ENCODE measurements at regions not wholly inside any gene's neighbourhood (a gene's known extent, or its start where the extent isn't known, plus 50 kb on each side); places are given as distances from the start of the nearest gene placed in this dataset.

DNA sequence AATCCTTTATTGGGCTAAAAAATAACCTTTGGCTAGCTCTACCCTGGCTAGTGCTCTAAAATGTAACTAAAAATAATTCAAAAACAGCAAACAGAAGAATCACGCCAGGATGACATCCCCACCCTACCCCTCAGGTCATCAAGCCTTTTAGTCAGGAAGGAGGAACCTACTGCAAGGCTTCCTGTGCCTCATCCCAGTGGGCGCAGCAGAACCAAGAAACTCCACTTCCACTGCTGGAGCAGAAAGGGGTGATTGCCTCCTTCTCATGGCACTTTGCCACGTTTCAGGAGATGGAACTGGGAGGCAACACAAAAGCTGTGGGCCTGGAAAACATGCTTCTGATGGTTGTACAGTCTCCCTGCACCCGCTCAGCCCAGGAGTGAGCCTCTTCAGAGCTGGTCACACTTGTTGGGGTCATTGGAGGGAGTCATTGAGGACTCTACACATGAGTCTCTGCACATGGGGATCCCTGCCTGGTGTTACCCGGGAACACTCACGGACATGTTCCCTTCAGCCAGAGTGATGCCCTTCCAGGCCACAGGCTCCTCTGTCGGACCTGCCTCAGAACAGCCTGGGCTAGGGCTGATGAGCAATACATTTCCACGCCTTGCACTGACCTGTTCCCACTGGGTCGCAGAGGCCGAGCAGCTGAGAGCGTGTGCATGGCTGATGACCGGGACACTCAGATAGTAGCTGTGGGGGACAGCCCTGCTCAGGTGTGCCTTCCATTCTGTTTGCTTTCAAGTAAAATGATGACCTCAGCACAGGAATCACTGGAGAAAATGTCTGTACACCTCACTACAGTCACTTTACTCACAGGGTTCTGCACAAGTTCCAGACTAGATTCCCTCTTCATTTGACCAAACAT is 355.3 kb downstream of the FGFR2 start:
- Histone ChIP-seq H3K9me3 (ENCODE audit: control insufficient read depth in 1 of 2, insufficient read depth in 1 of 2, low read depth in 1 of 2, low read length in 2 of 2) (no peaks in the 10 kb centered on the region), H3K4me1 (ENCODE audit: control insufficient read depth in 1 of 2, insufficient read depth in 2 of 2, low read length in 2 of 2) (peaks cover 0 to 8% of the 10 kb centered on the region in 2 experiments; a peak in 1 of 4 replicates), H3K9me2 (ENCODE audit: insufficient read depth) (no peaks in the 10 kb centered on the region), H3K36me3 (ENCODE audit: control insufficient read depth in 1 of 2, insufficient read depth in 2 of 2, low read length in 2 of 2) (no peaks in the 10 kb centered on the region), H3K4me2 (ENCODE audit: low read length) (no peak overlapping the region), H2AFZ (ENCODE audit: low read depth, low read length, poor library complexity, severe bottlenecking) (no peak overlapping the region), H4K20me1 (ENCODE audit: insufficient read depth) (no peaks in the 10 kb centered on the region), H3K9ac (ENCODE audit: low read length) (no peak overlapping the region), H3K27me3 (ENCODE audit: insufficient read depth, low read length) (no peaks in the 10 kb centered on the region; the same call in 1 of the 2 replicates), H3K27ac (ENCODE audit: low read depth, low read length) (no peak overlapping the region), H3K79me2 (ENCODE audit: insufficient read depth, low read length) (no peaks in the 10 kb centered on the region), H3K4me3 (replicated peaks in 1 of 2; ENCODE audit: low read depth in 1 of 2, low read length in 2 of 2) (no peak overlapping the region)
- ATAC-seq, result no peak
- ChIA-PET CTCF (no interaction called here), POLR2A (no interaction called here), RAD21 (ENCODE audit: low non-redundant PET in 1 of 2, low total read pairs in 2 of 2, uncharacterized antibody in 2 of 2, unreplicated experiment in 2 of 2) (no interaction called here)
- no peak for DNase-seq (ENCODE audit: low read depth, low spot score)
- intact Hi-C loops (cut with micrococcal nuclease), result no loop called here
- no TSS peak for BruUV-seq (replicated peaks)
- no peak for TF ChIP-seq EZH2 (IDR thresholded peaks at IDR 0.05)
- TF ChIP-seq CEBPB (IDR thresholded peaks at IDR 0.05; ENCODE audit: low read depth), result no peak
- TF ChIP-seq JUND (IDR thresholded peaks at IDR 0.05), result no peak
- no peak for TF ChIP-seq CBX3 (IDR thresholded peaks at IDR 0.05; ENCODE audit: low read depth)
- TF ChIP-seq, protein P1, sequence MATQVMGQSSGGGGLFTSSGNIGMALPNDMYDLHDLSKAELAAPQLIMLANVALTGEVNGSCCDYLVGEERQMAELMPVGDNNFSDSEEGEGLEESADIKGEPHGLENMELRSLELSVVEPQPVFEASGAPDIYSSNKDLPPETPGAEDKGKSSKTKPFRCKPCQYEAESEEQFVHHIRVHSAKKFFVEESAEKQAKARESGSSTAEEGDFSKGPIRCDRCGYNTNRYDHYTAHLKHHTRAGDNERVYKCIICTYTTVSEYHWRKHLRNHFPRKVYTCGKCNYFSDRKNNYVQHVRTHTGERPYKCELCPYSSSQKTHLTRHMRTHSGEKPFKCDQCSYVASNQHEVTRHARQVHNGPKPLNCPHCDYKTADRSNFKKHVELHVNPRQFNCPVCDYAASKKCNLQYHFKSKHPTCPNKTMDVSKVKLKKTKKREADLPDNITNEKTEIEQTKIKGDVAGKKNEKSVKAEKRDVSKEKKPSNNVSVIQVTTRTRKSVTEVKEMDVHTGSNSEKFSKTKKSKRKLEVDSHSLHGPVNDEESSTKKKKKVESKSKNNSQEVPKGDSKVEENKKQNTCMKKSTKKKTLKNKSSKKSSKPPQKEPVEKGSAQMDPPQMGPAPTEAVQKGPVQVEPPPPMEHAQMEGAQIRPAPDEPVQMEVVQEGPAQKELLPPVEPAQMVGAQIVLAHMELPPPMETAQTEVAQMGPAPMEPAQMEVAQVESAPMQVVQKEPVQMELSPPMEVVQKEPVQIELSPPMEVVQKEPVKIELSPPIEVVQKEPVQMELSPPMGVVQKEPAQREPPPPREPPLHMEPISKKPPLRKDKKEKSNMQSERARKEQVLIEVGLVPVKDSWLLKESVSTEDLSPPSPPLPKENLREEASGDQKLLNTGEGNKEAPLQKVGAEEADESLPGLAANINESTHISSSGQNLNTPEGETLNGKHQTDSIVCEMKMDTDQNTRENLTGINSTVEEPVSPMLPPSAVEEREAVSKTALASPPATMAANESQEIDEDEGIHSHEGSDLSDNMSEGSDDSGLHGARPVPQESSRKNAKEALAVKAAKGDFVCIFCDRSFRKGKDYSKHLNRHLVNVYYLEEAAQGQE (IDR thresholded peaks at IDR 0.05; ENCODE audit: low read depth), result no peak
- TF ChIP-seq, protein P2, sequence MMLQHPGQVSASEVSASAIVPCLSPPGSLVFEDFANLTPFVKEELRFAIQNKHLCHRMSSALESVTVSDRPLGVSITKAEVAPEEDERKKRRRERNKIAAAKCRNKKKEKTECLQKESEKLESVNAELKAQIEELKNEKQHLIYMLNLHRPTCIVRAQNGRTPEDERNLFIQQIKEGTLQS (IDR thresholded peaks at IDR 0.05), result no peak; the same call in 1 of the 2 replicates
